HCT116 (cell line): ENCODE measurements at regions not wholly inside any gene's neighbourhood (a gene's known extent, or its start where the extent isn't known, plus 50 kb on each side); places are given as distances from the start of the nearest gene placed in this dataset.

Experiments used
- ATAC-seq: fragments of 200-7000 bp; cut with Tn5 transposase; 2 replicates; pipeline ENCODE4 v1.9.1; 2020; ENCODE audit warnings: mild to moderate bottlenecking, moderate library complexity
- BruUV-seq: library from RNA; stranded (reverse); fragments of 400-500 nt; replicated peaks from 2 replicates; lab custom pipeline; 2021; lab: Mats Ljungman, UMichigan
- CTCF ChIA-PET: fragments of 300-600 bp; sonication (Branson Sonifier 250); formaldehyde crosslinking; loops from one replicate; lab custom pipeline; 2021; ENCODE audit warnings: antibody characterized with exemption; lab: Charles Lee
- POLR2A ChIA-PET: fragments of 300-600, 350-600 bp; sonication (Branson Sonifier 250); formaldehyde crosslinking; loops from one replicate; lab custom pipeline; 2021; ENCODE audit warnings: antibody characterized with exemption; lab: Charles Lee
- RAD21 ChIA-PET, 2 experiments: fragments of 300-600 bp; sonication (Branson Sonifier 250); formaldehyde crosslinking; loops; one replicate each; lab custom pipeline; 2023; ENCODE audit warnings: low total read pairs in 2 of 2; ENCODE audit not compliant: uncharacterized antibody in 2 of 2, unreplicated experiment in 2 of 2, low non-redundant PET in 1 of 2; lab: Charles Lee
- DNase-seq: peaks from one replicate; pipeline ENCODE4 v3.0.0-alpha.2; 2010; ENCODE audit warnings: low read depth, low spot score
- H2AFZ ChIP-seq: fragments of 200-600 bp; shearing (Covaris generic), sonication (generic); 2 replicates; pipeline ENCODE4 v1.6.1; 2017; ENCODE audit warnings: low read depth, mixed run types, mixed read lengths, antibody characterized with exemption, low read length; ENCODE audit not compliant: poor library complexity, severe bottlenecking
- H3K27ac ChIP-seq: 2 replicates; pipeline ENCODE4 v1.5.1; 2012; ENCODE audit warnings: low read depth, low read length
- H3K27me3 ChIP-seq: fragments of 200-600 bp; sonication (generic); 2 replicates; pipeline ENCODE4 v1.6.1; 2016; ENCODE audit warnings: mixed run types, low read length, mixed read lengths; ENCODE audit not compliant: insufficient read depth
- H3K36me3 ChIP-seq, 2 experiments: fragments of 200-500 bp in 1 of 2; fragments of 200-600 bp in 1 of 2; sonication (Bioruptor generic) in 1 of 2; sonication (generic) in 1 of 2; 2 replicates each; pipeline versions ENCODE4 v1.5.1 to v1.6.1; 2014 to 2016; ENCODE audit warnings: low read length in 2 of 2, inconsistent platforms in 1 of 2, mixed read lengths in 1 of 2, mixed run types in 1 of 2; ENCODE audit not compliant: insufficient read depth in 2 of 2, control insufficient read depth in 1 of 2
- H3K4me1 ChIP-seq, 2 experiments: fragments of 200-600 bp in 1 of 2; sonication (generic) in 1 of 2; 2 replicates each; pipeline versions ENCODE4 v1.5.1 to v1.6.1; 2012 to 2017; ENCODE audit warnings: low read length in 2 of 2, inconsistent platforms in 1 of 2, mild to moderate bottlenecking in 1 of 2, mixed read lengths in 1 of 2, mixed run types in 1 of 2, moderate library complexity in 1 of 2; ENCODE audit not compliant: insufficient read depth in 2 of 2, control insufficient read depth in 1 of 2
- H3K4me2 ChIP-seq: fragments of 200-600 bp; sonication (generic); 2 replicates; pipeline ENCODE4 v1.6.1; 2017; ENCODE audit warnings: mixed run types, low read length, mixed read lengths
- H3K4me3 ChIP-seq, 2 experiments: fragments of 200-600 bp in 1 of 2; sonication (generic) in 1 of 2; replicated peaks in 1 of 2; 2 replicates each; pipeline ENCODE4 v1.5.1; 2011 to 2016; ENCODE audit warnings: low read length in 2 of 2, control low read depth in 1 of 2, low read depth in 1 of 2, mild to moderate bottlenecking in 1 of 2, mixed read lengths in 1 of 2, mixed run types in 1 of 2
- H3K79me2 ChIP-seq: fragments of 200-600 bp; sonication (generic); 2 replicates; pipeline ENCODE4 v1.6.1; 2017; ENCODE audit warnings: mild to moderate bottlenecking, mixed run types, low read length, moderate library complexity, mixed read lengths; ENCODE audit not compliant: insufficient read depth
- H3K9ac ChIP-seq: fragments of 200-600 bp; sonication (generic); 2 replicates; pipeline ENCODE4 v1.6.1; 2016; ENCODE audit warnings: low read length, mixed read lengths
- H3K9me2 ChIP-seq: fragments of 200-600 bp; sonication (generic), shearing (Covaris generic); 2 replicates; pipeline ENCODE4 v1.6.1; 2017; ENCODE audit warnings: mixed run types, mild to moderate bottlenecking, moderate library complexity; ENCODE audit not compliant: insufficient read depth
- H3K9me3 ChIP-seq, 2 experiments: fragments of 200-500 bp in 1 of 2; fragments of 200-600 bp in 1 of 2; sonication (Bioruptor generic) in 1 of 2; sonication (generic) in 1 of 2; 2 replicates each; pipeline ENCODE4 v1.6.1; 2014 to 2017; ENCODE audit warnings: low read length in 2 of 2, mixed read lengths in 2 of 2, inconsistent platforms in 1 of 2, low read depth in 1 of 2, mild to moderate bottlenecking in 1 of 2, mixed run types in 1 of 2, moderate library complexity in 1 of 2; ENCODE audit not compliant: control insufficient read depth in 1 of 2, insufficient read depth in 1 of 2
- H4K20me1 ChIP-seq: fragments of 200-600 bp; sonication (generic), shearing (Covaris generic); 2 replicates; pipeline ENCODE4 v1.6.1; 2017; ENCODE audit warnings: mixed run types, mild to moderate bottlenecking, moderate library complexity; ENCODE audit not compliant: insufficient read depth
- CBX3 ChIP-seq: IDR thresholded peaks from 2 replicates; pipeline ENCODE4 v1.6.1; 2012; ENCODE audit warnings: low read depth
- CEBPB ChIP-seq: IDR thresholded peaks from 2 replicates; pipeline ENCODE4 v1.6.1; 2012; ENCODE audit warnings: low read depth
- CTCF ChIP-seq, 3 experiments: fragments of 200-600 bp in 1 of 3; sonication (generic) in 1 of 3; IDR thresholded peaks in 2 of 3; conservative IDR thresholded peaks in 1 of 3; 2 replicates each; pipeline ENCODE4 v1.5.1; 2012 to 2017; ENCODE audit warnings: low read depth in 2 of 3, low read length in 2 of 3, antibody characterized with exemption in 1 of 3, borderline replicate concordance in 1 of 3, control low read depth in 1 of 3, mild to moderate bottlenecking in 1 of 3, mixed read lengths in 1 of 3, mixed run types in 1 of 3, moderate library complexity in 1 of 3; ENCODE audit not compliant: insufficient read depth in 1 of 3
- EGR1 ChIP-seq: IDR thresholded peaks from 2 replicates; pipeline ENCODE4 v1.6.1; 2012; ENCODE audit warnings: low read depth
- EZH2phosphoT487 ChIP-seq: fragments of 200-600 bp; IDR thresholded peaks from 2 replicates; pipeline ENCODE4 v1.6.1; 2018; ENCODE audit warnings: antibody characterized with exemption, borderline replicate concordance
- JUND ChIP-seq: IDR thresholded peaks from 2 replicates; pipeline ENCODE4 v1.6.1; 2012
- POLR2AphosphoS5 ChIP-seq: IDR thresholded peaks from 2 replicates; pipeline ENCODE4 v1.6.1; 2011; ENCODE audit warnings: mild to moderate bottlenecking, low read depth, low read length, moderate library complexity
- RAD21 ChIP-seq: IDR thresholded peaks from 2 replicates; pipeline ENCODE4 v1.6.1; 2012; ENCODE audit warnings: low read depth, mild to moderate bottlenecking
- SP1 ChIP-seq: IDR thresholded peaks from 2 replicates; pipeline ENCODE4 v1.6.1; 2012; ENCODE audit warnings: low read depth
- SRF ChIP-seq: IDR thresholded peaks from 2 replicates; pipeline ENCODE4 v1.6.1; 2012; ENCODE audit warnings: low read depth
- TCF7L2 ChIP-seq: IDR thresholded peaks from 2 replicates; pipeline ENCODE4 v1.7.0; 2011; ENCODE audit warnings: borderline replicate concordance, inconsistent platforms; ENCODE audit not compliant: insufficient read depth, insufficient read length; ENCODE audit errors: extremely low read depth
- YY1 ChIP-seq: IDR thresholded peaks from 2 replicates; pipeline ENCODE4 v1.6.1; 2011; ENCODE audit warnings: low read length, low read depth, moderate library complexity, mild to moderate bottlenecking; ENCODE audit not compliant: insufficient replicate concordance; ENCODE audit errors: extremely low read depth
- ZFX ChIP-seq: fragments of 450-650 bp; IDR thresholded peaks from 2 replicates; pipeline ENCODE4 v1.6.1; 2017
- ZNF274 ChIP-seq: fragments of 200-500 bp; sonication (Bioruptor generic); IDR thresholded peaks from 2 replicates; pipeline ENCODE4 v1.6.1; 2014; ENCODE audit warnings: mild to moderate bottlenecking, low read depth, low read length, inconsistent platforms
- intact Hi-C: fragments of 100-400 bp; cut with micrococcal nuclease; formaldehyde crosslinking; loops from 2 replicates; pipeline ENCODE4 v1.10.0; 2022
- TF ChIP-seq, protein P1 (sequence below): IDR thresholded peaks from 2 replicates; pipeline ENCODE4 v1.6.1; 2011; ENCODE audit warnings: mild to moderate bottlenecking, low read length, moderate library complexity; ENCODE audit not compliant: insufficient replicate concordance; ENCODE audit errors: extremely low read depth

GRCh38 chr2:36074008-36074407, 281.6 kb upstream of the CRIM1 start:
- CTCF ChIA-PET = no interaction called here
- no peak for TF ChIP-seq SRF
- no peak for TF ChIP-seq TCF7L2
- TF ChIP-seq CEBPB = no peak
- TF ChIP-seq CBX3 = no peak
- TF ChIP-seq EGR1 = no peak
- no peak for TF ChIP-seq ZFX
- TF ChIP-seq JUND = no peak
- no peak for TF ChIP-seq YY1
- no peak for TF ChIP-seq SP1
- TF ChIP-seq EZH2phosphoT487 = no peak
- TF ChIP-seq CTCF (IDR thresholded peaks at IDR 0.05 in 2 of 3, conservative IDR thresholded peaks at IDR 0.05 in 1 of 3; ENCODE audit: borderline replicate concordance in 1 of 3, insufficient read depth in 1 of 3, low read depth in 2 of 3, low read length in 2 of 3) = no peak
- no peak for TF ChIP-seq ZNF274
- TF ChIP-seq RAD21 = no peak
- TF ChIP-seq, protein P1, sequence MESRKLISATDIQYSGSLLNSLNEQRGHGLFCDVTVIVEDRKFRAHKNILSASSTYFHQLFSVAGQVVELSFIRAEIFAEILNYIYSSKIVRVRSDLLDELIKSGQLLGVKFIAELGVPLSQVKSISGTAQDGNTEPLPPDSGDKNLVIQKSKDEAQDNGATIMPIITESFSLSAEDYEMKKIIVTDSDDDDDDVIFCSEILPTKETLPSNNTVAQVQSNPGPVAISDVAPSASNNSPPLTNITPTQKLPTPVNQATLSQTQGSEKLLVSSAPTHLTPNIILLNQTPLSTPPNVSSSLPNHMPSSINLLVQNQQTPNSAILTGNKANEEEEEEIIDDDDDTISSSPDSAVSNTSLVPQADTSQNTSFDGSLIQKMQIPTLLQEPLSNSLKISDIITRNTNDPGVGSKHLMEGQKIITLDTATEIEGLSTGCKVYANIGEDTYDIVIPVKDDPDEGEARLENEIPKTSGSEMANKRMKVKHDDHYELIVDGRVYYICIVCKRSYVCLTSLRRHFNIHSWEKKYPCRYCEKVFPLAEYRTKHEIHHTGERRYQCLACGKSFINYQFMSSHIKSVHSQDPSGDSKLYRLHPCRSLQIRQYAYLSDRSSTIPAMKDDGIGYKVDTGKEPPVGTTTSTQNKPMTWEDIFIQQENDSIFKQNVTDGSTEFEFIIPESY = no peak
- no peak for TF ChIP-seq POLR2AphosphoS5
- ATAC-seq (no peak), DNase-seq (no peak)
- Histone ChIP-seq H2AFZ (no peak overlapping the region), H3K4me3 (no peak overlapping the region), H3K79me2 (no peaks in the 10 kb centered on the region), H3K27ac (no peak overlapping the region), H4K20me1 (no peaks in the 10 kb centered on the region), H3K4me1 (no peaks in the 10 kb centered on the region), H3K36me3 (no peaks in the 10 kb centered on the region), H3K9ac (no peak overlapping the region), H3K4me2 (no peak overlapping the region), H3K27me3 (0 out of 2 replicates have a peak, but pooled peaks cover 5% of the 10 kb centered on the region), H3K9me3 (no peaks in the 10 kb centered on the region), H3K9me2 (no peaks in the 10 kb centered on the region)
- no TSS peak for BruUV-seq
- POLR2A ChIA-PET = no interaction called here
- intact Hi-C loops = no loop called here
- RAD21 ChIA-PET = no interaction called here
